Esophagus muscularis mucosa (tissue), 4 donors: ENCODE measurements at regions not wholly inside any gene's neighbourhood (a gene's known extent, or its start where the extent isn't known, plus 50 kb on each side); places are given as distances from the start of the nearest gene placed in this dataset.

Experiments
- EP300 ChIP-seq: sonication (generic); formaldehyde crosslinking; IDR thresholded peaks from one replicate; pipeline ENCODE4 v1.6.1; 2017; ENCODE audit warnings: antibody characterized with exemption
- POLR2A ChIP-seq: fragments of 450-650 bp; IDR thresholded peaks from one replicate; pipeline ENCODE4 v1.6.1; 2017; ENCODE audit warnings: antibody characterized with exemption, moderate library complexity, mild to moderate bottlenecking, low read depth
- POLR2AphosphoS5 ChIP-seq, 2 donors: sonication (generic); formaldehyde crosslinking; IDR thresholded peaks; one replicate each; pipeline ENCODE4 v1.6.1; 2017; ENCODE audit warnings: antibody characterized with exemption in 2 of 2
- TF ChIP-seq, protein P1 (sequence below), 3 experiments: fragments of 200-600 bp in 2 of 3; fragments of 450-650 bp in 1 of 3; sonication (generic) in 2 of 3; IDR thresholded peaks; one replicate each; pipeline ENCODE4 v1.5.1; 2017 to 2019; ENCODE audit warnings: antibody characterized with exemption in 3 of 3, mild to moderate bottlenecking in 2 of 3, moderate library complexity in 1 of 3

DNA sequence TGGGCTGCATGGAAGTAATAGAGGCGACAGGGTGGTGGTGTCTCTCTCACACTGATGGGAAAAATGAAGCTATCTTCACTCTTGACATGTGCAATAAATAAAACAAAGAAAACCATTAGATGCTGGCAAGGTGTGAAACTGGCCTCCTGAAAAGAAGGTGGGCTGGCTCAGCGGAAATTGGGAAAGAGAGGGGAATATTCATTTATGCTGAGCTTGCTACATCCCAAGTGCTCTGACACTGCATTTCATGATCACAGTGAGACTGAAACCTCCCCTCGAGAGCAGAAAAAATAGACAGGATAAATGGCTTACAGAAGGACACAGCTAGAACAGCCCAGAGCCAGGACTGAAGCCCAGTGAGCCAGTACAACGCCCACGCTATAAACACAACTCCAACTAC is 112.1 kb upstream of the SMLR1 start:
- TF ChIP-seq, protein P1, sequence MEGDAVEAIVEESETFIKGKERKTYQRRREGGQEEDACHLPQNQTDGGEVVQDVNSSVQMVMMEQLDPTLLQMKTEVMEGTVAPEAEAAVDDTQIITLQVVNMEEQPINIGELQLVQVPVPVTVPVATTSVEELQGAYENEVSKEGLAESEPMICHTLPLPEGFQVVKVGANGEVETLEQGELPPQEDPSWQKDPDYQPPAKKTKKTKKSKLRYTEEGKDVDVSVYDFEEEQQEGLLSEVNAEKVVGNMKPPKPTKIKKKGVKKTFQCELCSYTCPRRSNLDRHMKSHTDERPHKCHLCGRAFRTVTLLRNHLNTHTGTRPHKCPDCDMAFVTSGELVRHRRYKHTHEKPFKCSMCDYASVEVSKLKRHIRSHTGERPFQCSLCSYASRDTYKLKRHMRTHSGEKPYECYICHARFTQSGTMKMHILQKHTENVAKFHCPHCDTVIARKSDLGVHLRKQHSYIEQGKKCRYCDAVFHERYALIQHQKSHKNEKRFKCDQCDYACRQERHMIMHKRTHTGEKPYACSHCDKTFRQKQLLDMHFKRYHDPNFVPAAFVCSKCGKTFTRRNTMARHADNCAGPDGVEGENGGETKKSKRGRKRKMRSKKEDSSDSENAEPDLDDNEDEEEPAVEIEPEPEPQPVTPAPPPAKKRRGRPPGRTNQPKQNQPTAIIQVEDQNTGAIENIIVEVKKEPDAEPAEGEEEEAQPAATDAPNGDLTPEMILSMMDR (IDR thresholded peaks at IDR 0.05) = no peak
- TF ChIP-seq POLR2AphosphoS5 (IDR thresholded peaks at IDR 0.05) (no peak), POLR2A (no peak), EP300 (no peak)
